MCF 10A (cell line): ENCODE measurements at regions not wholly inside any gene's neighbourhood (a gene's known extent, or its start where the extent isn't known, plus 50 kb on each side); places are given as distances from the start of the nearest gene placed in this dataset.
"Not testable (repeated sequence)": the region's sequence is repeated elsewhere in the genome, so short reads cannot be mapped to it uniquely, and the experiment has no call there.

ENCODE experiments used
- BruUV-seq: library from RNA; stranded (reverse); fragments of 400-500 nt; replicated peaks from 2 replicates; lab custom pipeline; 2021; lab: Mats Ljungman, UMichigan
- CTCF ChIA-PET: fragments of 300-600 bp; sonication (Branson Sonifier 250); formaldehyde crosslinking; extraction: SDS; loops from one replicate; lab custom pipeline; 2021; ENCODE audit warnings: antibody characterized with exemption, inconsistent platforms; lab: Yijun Ruan, JAX
- POLR2A ChIA-PET: fragments of 300-600, 350-650 bp; sonication (Branson Sonifier 250); formaldehyde crosslinking; extraction: SDS; loops from one replicate; lab custom pipeline; 2020; ENCODE audit warnings: antibody characterized with exemption, inconsistent platforms; lab: Yijun Ruan, JAX
- DNase-seq: peaks from one replicate; pipeline ENCODE4 v3.0.0-alpha.2; 2018; ENCODE audit not compliant: unreplicated experiment
- H3K27ac Mint-ChIP-seq: one replicate; pipeline ENCODE4 v1.8.0; 2022; ENCODE audit warnings: mild to moderate bottlenecking, low read depth, mixed read lengths; ENCODE audit not compliant: unreplicated experiment
- H3K27me3 Mint-ChIP-seq: one replicate; pipeline ENCODE4 v1.8.0; 2022; ENCODE audit warnings: mixed read lengths; ENCODE audit not compliant: insufficient read depth, unreplicated experiment
- H3K36me3 Mint-ChIP-seq: one replicate; pipeline ENCODE4 v1.8.0; 2022; ENCODE audit warnings: mild to moderate bottlenecking, moderate library complexity, mixed read lengths; ENCODE audit not compliant: insufficient read depth, unreplicated experiment
- H3K4me1 Mint-ChIP-seq: one replicate; pipeline ENCODE4 v1.8.0; 2022; ENCODE audit warnings: mixed read lengths; ENCODE audit not compliant: insufficient read depth, unreplicated experiment
- H3K4me3 Mint-ChIP-seq: one replicate; pipeline ENCODE4 v1.8.0; 2022; ENCODE audit warnings: mild to moderate bottlenecking, moderate library complexity, mixed read lengths; ENCODE audit not compliant: unreplicated experiment
- H3K9me3 Mint-ChIP-seq: one replicate; pipeline ENCODE4 v1.8.0; 2022; ENCODE audit warnings: mixed read lengths; ENCODE audit not compliant: unreplicated experiment
- intact Hi-C: fragments of 100-400 bp; cut with micrococcal nuclease; formaldehyde crosslinking; loops from 2 replicates; pipeline ENCODE4 v1.14.1; 2022
- TF ChIP-seq, protein P1 (sequence below): fragments of 200-600 bp; IDR thresholded peaks from one replicate; pipeline ENCODE4 v1.8.0; 2022; ENCODE audit warnings: antibody characterized with exemption, mild to moderate bottlenecking; ENCODE audit not compliant: unreplicated experiment

DNA sequence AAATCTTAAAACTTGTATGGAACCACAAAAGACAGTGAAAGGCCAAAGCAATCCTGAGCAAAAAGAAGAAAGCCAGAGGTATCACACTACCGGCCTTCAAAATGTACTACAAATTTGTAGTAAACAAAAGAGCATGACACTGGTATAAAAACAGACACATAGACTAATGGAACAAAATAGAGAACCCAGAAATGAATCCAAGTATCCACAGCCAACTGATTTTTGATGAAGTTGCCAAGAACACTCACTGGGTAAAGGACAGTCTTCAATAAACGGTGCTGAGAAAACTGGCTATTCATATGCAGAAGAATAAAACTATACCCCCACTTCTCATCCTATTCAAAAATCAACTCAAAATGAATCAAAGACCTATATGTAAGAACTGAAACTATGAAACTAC, 390.1 kb downstream of the PRELID2 start:
- POLR2A ChIA-PET = no interaction called here
- no TSS peak for BruUV-seq
- TF ChIP-seq, protein P1, sequence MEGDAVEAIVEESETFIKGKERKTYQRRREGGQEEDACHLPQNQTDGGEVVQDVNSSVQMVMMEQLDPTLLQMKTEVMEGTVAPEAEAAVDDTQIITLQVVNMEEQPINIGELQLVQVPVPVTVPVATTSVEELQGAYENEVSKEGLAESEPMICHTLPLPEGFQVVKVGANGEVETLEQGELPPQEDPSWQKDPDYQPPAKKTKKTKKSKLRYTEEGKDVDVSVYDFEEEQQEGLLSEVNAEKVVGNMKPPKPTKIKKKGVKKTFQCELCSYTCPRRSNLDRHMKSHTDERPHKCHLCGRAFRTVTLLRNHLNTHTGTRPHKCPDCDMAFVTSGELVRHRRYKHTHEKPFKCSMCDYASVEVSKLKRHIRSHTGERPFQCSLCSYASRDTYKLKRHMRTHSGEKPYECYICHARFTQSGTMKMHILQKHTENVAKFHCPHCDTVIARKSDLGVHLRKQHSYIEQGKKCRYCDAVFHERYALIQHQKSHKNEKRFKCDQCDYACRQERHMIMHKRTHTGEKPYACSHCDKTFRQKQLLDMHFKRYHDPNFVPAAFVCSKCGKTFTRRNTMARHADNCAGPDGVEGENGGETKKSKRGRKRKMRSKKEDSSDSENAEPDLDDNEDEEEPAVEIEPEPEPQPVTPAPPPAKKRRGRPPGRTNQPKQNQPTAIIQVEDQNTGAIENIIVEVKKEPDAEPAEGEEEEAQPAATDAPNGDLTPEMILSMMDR = no peak

DNA sequence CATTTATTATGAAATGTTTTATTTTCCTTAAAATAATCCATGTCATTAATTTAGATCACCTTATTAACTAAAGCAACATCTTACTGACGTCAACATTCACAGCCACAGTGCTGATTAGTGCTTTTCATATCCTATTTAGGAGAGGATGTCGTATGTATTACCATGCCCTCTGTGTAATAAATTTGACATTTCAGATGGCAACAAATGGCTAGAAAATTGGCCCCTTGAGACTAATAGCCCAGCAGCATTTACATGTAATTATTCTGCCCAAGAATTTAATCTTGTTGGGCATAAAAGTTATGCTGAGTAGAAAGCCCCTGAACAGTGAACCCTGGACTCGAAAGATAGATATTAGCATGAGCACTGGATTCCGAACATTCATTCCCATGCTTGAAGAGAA, 391.2 kb downstream of the PRELID2 start:
- no peaks in the 10 kb centered on the region for H3K27me3 Mint-ChIP-seq
- no peak for DNase-seq
- ChIA-PET POLR2A (no interaction called here), CTCF (no interaction called here)
- intact Hi-C loops = no loop called here
- TF ChIP-seq, protein P1 = no peak
- H3K36me3 Mint-ChIP-seq = no peaks in the 10 kb centered on the region
- no peaks in the 10 kb centered on the region for H3K4me1 Mint-ChIP-seq
- H3K9me3 Mint-ChIP-seq = no peaks in the 10 kb centered on the region
- H3K4me3 Mint-ChIP-seq = no peak overlapping the region
- BruUV-seq = no TSS peak
- H3K27ac Mint-ChIP-seq = no peak overlapping the region

More for the DNA sequence above, 390.1 kb downstream of the PRELID2 start:
- H3K27me3 Mint-ChIP-seq = no peaks in the 10 kb centered on the region
- CTCF ChIA-PET = interaction anchor here (1.0 kb wide), 1 partner anchor 20 kb away, joined by 3 read pairs; no protein-coding TSS in a partner anchor
- H3K36me3 Mint-ChIP-seq = no peaks in the 10 kb centered on the region
- DNase-seq = no peak
- no peak overlapping the region for H3K27ac Mint-ChIP-seq
- intact Hi-C loops = no loop called here
- H3K4me1 Mint-ChIP-seq = no peaks in the 10 kb centered on the region
- no peaks in the 10 kb centered on the region for H3K9me3 Mint-ChIP-seq
- H3K4me3 Mint-ChIP-seq = no peak overlapping the region

DNA sequence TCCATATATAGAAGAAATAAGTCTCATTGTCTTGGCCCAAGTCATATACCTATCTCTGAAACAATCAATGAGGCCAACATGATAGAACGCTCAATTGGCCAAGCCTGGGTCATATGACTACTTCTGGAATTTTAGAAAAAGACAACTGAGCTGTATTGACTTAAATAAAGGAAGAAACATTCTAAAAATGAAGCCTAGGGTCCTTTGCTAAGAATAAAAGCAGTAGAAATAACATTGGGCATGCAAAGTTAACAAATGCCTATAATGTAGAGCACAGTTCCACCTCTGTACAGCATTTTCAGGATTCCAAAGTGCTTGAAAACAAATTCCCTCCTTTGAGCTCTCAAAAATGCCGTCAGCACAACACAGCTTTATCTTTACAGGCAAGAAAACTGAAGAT, 391.8 kb downstream of the PRELID2 start:
- H3K27me3 Mint-ChIP-seq = no peaks in the 10 kb centered on the region
- DNase-seq = no peak
- POLR2A ChIA-PET = no interaction called here
- no peaks in the 10 kb centered on the region for H3K4me1 Mint-ChIP-seq
- H3K27ac Mint-ChIP-seq = no peak overlapping the region
- H3K36me3 Mint-ChIP-seq = no peaks in the 10 kb centered on the region
- no TSS peak for BruUV-seq
- no peaks in the 10 kb centered on the region for H3K9me3 Mint-ChIP-seq
- intact Hi-C loops = no loop called here
- CTCF ChIA-PET = no interaction called here
- TF ChIP-seq, protein P1 = no peak
- no peak overlapping the region for H3K4me3 Mint-ChIP-seq

DNA sequence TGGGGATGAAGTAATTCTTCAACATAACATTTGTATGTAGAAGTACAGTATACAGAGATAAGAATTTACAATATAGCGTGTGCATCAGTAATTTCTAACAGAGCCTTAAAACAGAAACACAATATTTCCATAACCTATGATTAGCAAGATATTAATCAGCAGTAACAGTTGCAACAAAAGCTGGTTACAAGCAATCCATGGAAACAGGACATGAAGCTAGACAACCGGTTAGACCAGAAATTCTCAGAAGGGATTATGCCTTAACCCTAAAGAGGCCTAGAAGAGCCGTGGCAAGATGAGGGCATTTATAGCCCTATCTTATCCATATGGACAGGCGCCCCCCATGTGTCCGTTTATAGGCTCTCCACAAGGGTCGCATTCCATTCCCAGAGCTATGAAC, 392.5 kb downstream of the PRELID2 start:
- POLR2A ChIA-PET, DNase-seq, H3K36me3 Mint-ChIP-seq, intact Hi-C loops, H3K9me3 Mint-ChIP-seq, BruUV-seq, H3K4me3 Mint-ChIP-seq, H3K4me1 Mint-ChIP-seq, H3K27ac Mint-ChIP-seq, H3K27me3 Mint-ChIP-seq: not testable (repeated sequence)
- CTCF ChIA-PET = interaction anchor here (0.7 kb wide), 1 partner anchor 186 kb away, joined by 3 read pairs; no protein-coding TSS in a partner anchor

DNA sequence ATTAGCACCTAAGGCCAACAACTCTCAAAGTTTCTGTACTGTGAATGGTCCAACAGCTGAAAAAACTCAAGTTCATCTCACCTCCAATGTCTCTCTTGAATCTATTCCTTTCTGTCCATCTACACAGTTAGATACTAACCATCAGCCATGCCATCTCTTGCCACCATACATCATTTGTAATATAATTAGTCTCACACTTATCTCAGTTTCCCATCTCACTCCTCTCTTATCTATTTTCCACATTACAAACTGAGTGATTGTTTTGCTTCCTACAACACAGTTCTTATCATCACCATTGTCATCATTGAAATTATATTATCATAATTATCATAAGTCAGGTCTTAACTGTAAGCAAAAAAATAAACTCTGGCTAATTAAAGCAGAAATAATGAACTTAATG, 393.9 kb downstream of the PRELID2 start:
- POLR2A ChIA-PET = no interaction called here

More for the DNA sequence above, 393.9 kb downstream of the PRELID2 start:
- Mint-ChIP-seq H3K4me3 (no peak overlapping the region), H3K27me3 (no peaks in the 10 kb centered on the region), H3K9me3 (peaks cover 8% of the 10 kb centered on the region), H3K27ac (no peak overlapping the region), H3K36me3 (no peaks in the 10 kb centered on the region), H3K4me1 (no peaks in the 10 kb centered on the region)
- TF ChIP-seq, protein P1 = no peak
- CTCF ChIA-PET = no interaction called here
- no peak for DNase-seq
- BruUV-seq = no TSS peak
- intact Hi-C loops = no loop called here
